ENCODE measurements at regions not wholly inside any gene's neighbourhood (a gene's known extent, or its start where the extent isn't known, plus 50 kb on each side); places are given as distances from the start of the nearest gene placed in this dataset.

GRCh38 chr20:21867811-21868210, 162.3 kb downstream of the PAX1 start (continued):
- TF ChIP-seq HDAC2 (IDR thresholded peaks at IDR 0.05; ENCODE audit: borderline replicate concordance in 1 of 2, low read depth in 2 of 2, low read length in 2 of 2): no peak
- no peak for TF ChIP-seq RFX5 (IDR thresholded peaks at IDR 0.05; ENCODE audit: borderline replicate concordance, low read depth, low read length)

All from H1 (cell line).